Omental fat pad (tissue), 3 donors: ENCODE measurements at regions not wholly inside any gene's neighbourhood (a gene's known extent, or its start where the extent isn't known, plus 50 kb on each side); places are given as distances from the start of the nearest gene placed in this dataset.
"Not testable (repeated sequence)": the region's sequence is repeated elsewhere in the genome, so short reads cannot be mapped to it uniquely, and the experiment has no call there.

Experiments used
- ATAC-seq: fragments of 150-250 bp; one replicate; pipeline ENCODE4 v1.9.1; 2016; ENCODE audit warnings: mild to moderate bottlenecking, moderate library complexity; ENCODE audit not compliant: low FRiP score
- DNase-seq: peaks from one replicate; pipeline ENCODE4 v3.0.0-alpha.2; 2019; ENCODE audit warnings: low spot score
- TF ChIP-seq, protein P1 (sequence below), 3 donors: fragments of 450-650 bp; IDR thresholded peaks; one replicate each; pipeline ENCODE4 v1.5.1; 2016 to 2017; ENCODE audit warnings: antibody characterized with exemption in 3 of 3, mild to moderate bottlenecking in 3 of 3, moderate library complexity in 2 of 3

DNA sequence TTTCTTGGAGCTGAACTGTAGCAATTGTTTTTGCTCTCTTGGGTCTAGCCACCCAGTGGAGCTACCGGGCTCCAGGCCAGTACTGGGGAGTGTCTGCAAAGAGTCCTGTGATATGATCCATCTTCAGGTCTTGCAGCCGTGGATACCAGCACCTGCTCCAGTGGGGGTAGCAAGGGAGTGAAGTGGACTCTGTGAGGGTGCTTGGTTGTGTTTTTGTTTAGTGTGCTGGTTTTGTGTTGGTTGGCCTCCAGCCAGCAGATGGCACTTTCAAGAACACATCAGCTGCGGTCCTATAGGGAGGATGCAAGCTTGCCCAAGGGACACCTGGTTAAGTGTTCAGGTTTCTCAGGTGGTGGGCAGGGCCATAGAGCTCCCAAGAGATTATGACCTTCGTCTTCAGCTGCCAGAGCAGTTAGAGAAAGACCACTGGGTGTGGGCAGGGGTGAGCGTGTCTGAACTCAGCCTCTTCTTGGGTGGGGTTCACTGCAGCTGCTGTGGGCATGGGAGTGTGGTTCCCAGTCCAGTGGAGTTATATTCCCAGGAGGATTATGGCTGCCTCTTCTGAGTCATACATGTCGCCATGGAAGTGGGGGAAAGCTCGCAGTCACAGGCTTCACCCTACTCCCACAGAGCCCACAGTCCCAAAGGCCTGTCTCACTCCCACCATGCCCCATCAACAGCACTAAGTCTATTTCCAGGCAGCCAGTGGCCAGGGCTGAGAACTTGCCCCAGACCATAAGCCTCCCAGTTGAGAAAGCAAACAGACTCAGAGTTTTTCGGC lies 811.6 kb downstream of the GLUD2 start:
- DNase-seq (no peak), ATAC-seq (no peak)
- TF ChIP-seq, protein P1, sequence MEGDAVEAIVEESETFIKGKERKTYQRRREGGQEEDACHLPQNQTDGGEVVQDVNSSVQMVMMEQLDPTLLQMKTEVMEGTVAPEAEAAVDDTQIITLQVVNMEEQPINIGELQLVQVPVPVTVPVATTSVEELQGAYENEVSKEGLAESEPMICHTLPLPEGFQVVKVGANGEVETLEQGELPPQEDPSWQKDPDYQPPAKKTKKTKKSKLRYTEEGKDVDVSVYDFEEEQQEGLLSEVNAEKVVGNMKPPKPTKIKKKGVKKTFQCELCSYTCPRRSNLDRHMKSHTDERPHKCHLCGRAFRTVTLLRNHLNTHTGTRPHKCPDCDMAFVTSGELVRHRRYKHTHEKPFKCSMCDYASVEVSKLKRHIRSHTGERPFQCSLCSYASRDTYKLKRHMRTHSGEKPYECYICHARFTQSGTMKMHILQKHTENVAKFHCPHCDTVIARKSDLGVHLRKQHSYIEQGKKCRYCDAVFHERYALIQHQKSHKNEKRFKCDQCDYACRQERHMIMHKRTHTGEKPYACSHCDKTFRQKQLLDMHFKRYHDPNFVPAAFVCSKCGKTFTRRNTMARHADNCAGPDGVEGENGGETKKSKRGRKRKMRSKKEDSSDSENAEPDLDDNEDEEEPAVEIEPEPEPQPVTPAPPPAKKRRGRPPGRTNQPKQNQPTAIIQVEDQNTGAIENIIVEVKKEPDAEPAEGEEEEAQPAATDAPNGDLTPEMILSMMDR (IDR thresholded peaks at IDR 0.05) = no peak

DNA sequence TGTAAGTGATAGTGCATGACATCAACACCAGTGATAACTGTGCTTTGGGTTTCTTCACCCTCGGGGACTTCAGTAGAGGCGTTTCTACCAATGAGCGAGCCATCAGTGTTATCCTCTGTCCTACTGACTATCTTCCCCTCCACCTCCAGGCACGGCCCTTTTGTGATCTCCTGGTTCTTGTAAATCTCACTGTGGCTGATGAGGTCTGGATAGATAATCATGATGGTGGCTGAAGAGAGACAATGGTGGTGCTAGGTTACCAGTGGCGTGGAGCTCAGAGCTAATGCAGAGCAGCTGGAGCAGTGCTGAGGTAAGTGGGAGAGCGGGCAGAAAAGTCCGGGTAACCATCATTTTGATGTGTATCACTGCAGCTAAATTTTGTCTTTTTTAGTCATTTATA lies 816.6 kb downstream of the GLUD2 start:
- ATAC-seq = no peak
- no peak for DNase-seq
- TF ChIP-seq, protein P1 (IDR thresholded peaks at IDR 0.05) = no peak

DNA sequence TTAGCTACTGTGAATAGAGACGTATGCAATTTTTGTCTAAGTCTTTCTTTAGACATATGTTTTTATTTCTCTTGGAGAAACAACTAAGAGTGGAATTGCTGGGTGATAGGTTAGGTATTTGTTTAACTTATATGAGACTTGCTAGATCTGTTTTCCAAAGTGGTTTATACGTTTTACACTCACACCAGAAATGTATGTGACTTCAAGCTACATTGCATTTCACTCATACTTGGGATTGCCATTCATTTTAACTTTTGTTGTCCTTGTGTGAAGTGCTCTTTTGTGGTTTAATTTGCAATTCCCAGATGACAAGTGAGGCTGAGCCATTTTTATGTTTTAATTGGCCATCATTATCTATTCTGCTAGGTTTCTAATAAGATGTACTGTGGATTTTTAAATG lies 817.2 kb downstream of the GLUD2 start:
- ATAC-seq (no peak), DNase-seq (no peak)
- TF ChIP-seq, protein P1 (IDR thresholded peaks at IDR 0.05) = no peak

DNA sequence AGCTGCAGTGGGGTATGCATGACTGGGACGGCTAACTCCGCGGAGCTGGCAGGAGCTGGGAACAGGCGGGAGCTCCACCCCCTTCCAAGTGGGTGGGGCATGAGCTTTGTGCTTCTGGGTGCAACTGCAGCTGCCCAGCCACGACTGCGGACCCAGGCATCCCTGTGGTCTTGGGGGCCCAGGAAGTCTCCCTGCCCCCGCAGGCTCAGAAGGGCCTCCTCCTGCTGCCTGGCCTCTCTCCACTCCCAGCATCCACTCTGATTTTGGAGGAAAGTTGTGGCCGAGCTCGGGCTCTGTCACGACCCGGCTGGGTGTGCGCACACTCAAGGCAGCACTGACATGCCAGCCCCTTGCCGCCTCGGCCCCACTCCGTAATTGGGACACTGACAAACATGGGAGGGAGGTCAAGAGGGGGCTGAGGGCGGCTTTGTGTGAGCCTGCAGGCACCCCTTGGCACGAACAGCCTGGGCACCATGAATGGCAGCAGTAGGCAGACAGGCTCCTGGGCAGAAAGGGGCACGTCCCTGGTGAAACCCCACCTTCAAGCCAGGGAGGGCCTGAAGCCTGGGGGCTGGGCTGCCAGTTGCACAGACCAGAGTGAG lies 822.6 kb downstream of the GLUD2 start:
- TF ChIP-seq, protein P1 (IDR thresholded peaks at IDR 0.05) = no peak
- DNase-seq = no peak
- no peak for ATAC-seq

DNA sequence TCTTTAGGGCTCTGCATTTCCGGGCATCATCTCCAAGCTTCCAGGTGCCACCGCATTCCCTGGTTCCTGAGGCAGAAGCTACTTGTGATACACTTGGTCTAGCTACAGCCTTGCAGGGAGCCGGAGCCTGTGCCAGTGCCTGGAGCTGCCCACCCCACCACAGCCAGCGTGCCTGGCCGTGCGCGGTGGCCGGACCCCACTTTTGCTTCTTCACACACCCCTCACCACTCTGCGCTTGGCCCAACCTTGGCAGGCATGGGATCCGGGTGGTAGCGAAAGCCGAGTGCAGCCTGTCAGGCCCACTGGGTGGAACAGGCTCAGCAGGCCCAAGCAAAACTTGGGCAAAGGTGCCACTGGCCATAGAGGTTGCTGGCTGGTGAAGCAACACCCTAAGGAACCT lies 823.7 kb downstream of the GLUD2 start:
- no peak for ATAC-seq
- DNase-seq = no peak
- TF ChIP-seq, protein P1 (IDR thresholded peaks at IDR 0.05) = no peak

DNA sequence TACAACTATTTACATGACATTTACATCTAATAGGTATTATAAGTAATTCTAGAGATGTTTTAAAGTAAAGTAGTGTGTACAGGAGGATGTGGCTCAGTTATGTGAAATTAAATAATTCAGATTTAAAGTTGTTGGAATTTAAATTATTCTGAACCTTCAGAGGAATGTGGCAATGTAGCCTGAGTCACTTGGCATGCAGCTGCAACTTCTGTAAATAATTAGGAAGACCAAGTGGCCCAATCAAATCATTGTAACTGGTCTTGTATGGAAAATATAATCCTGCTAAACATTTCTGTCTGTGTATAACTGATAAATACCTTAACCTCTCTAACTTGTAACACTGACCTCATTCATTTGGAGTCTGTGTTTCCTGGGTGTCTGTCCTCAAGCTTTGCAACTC lies 828.9 kb downstream of the GLUD2 start:
- ATAC-seq (no peak), DNase-seq (no peak)
- TF ChIP-seq, protein P1 (IDR thresholded peaks at IDR 0.05) = no peak

DNA sequence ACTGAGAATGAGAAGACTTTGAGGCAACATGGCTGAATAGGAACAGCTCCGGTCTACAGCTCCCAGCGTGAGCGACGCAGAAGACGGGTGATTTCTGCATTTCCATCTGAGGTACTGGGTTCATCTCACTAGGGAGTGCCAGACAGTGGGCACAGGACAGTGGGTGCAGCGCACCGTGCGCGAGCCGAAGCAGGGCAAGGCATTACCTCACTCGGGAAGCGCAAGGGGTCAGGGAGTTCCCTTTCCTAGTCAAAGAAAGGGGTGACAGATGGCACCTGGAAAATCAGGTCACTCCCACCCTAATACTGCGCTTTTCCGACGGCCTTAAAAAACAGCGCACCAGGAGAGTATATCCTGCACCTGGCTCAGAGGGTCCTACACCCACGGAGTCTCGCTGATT lies 829.9 kb downstream of the GLUD2 start:
- DNase-seq, ATAC-seq: not testable (repeated sequence)
